HCT116 (cell line): ENCODE measurements at regions not wholly inside any gene's neighbourhood (a gene's known extent, or its start where the extent isn't known, plus 50 kb on each side); places are given as distances from the start of the nearest gene placed in this dataset.

ENCODE experiments used
- ATAC-seq: fragments of 200-7000 bp; cut with Tn5 transposase; 2 replicates; pipeline ENCODE4 v1.9.1; 2020; ENCODE audit warnings: mild to moderate bottlenecking, moderate library complexity
- BruUV-seq: library from RNA; stranded (reverse); fragments of 400-500 nt; replicated peaks from 2 replicates; lab custom pipeline; 2021; lab: Mats Ljungman, UMichigan
- CTCF ChIA-PET: fragments of 300-600 bp; sonication (Branson Sonifier 250); formaldehyde crosslinking; loops from one replicate; lab custom pipeline; 2021; ENCODE audit warnings: antibody characterized with exemption; lab: Charles Lee
- POLR2A ChIA-PET: fragments of 300-600, 350-600 bp; sonication (Branson Sonifier 250); formaldehyde crosslinking; loops from one replicate; lab custom pipeline; 2021; ENCODE audit warnings: antibody characterized with exemption; lab: Charles Lee
- RAD21 ChIA-PET, 2 experiments: fragments of 300-600 bp; sonication (Branson Sonifier 250); formaldehyde crosslinking; loops; one replicate each; lab custom pipeline; 2023; ENCODE audit warnings: low total read pairs in 2 of 2; ENCODE audit not compliant: uncharacterized antibody in 2 of 2, unreplicated experiment in 2 of 2, low non-redundant PET in 1 of 2; lab: Charles Lee
- DNase-seq: peaks from one replicate; pipeline ENCODE4 v3.0.0-alpha.2; 2010; ENCODE audit warnings: low read depth, low spot score
- H2AFZ ChIP-seq: fragments of 200-600 bp; shearing (Covaris generic), sonication (generic); 2 replicates; pipeline ENCODE4 v1.6.1; 2017; ENCODE audit warnings: low read depth, mixed run types, mixed read lengths, antibody characterized with exemption, low read length; ENCODE audit not compliant: poor library complexity, severe bottlenecking
- H3K27ac ChIP-seq: 2 replicates; pipeline ENCODE4 v1.5.1; 2012; ENCODE audit warnings: low read depth, low read length
- H3K27me3 ChIP-seq: fragments of 200-600 bp; sonication (generic); 2 replicates; pipeline ENCODE4 v1.6.1; 2016; ENCODE audit warnings: mixed run types, low read length, mixed read lengths; ENCODE audit not compliant: insufficient read depth
- H3K36me3 ChIP-seq, 2 experiments: fragments of 200-500 bp in 1 of 2; fragments of 200-600 bp in 1 of 2; sonication (Bioruptor generic) in 1 of 2; sonication (generic) in 1 of 2; 2 replicates each; pipeline versions ENCODE4 v1.5.1 to v1.6.1; 2014 to 2016; ENCODE audit warnings: low read length in 2 of 2, inconsistent platforms in 1 of 2, mixed read lengths in 1 of 2, mixed run types in 1 of 2; ENCODE audit not compliant: insufficient read depth in 2 of 2, control insufficient read depth in 1 of 2
- H3K4me1 ChIP-seq, 2 experiments: fragments of 200-600 bp in 1 of 2; sonication (generic) in 1 of 2; 2 replicates each; pipeline versions ENCODE4 v1.5.1 to v1.6.1; 2012 to 2017; ENCODE audit warnings: low read length in 2 of 2, inconsistent platforms in 1 of 2, mild to moderate bottlenecking in 1 of 2, mixed read lengths in 1 of 2, mixed run types in 1 of 2, moderate library complexity in 1 of 2; ENCODE audit not compliant: insufficient read depth in 2 of 2, control insufficient read depth in 1 of 2
- H3K4me2 ChIP-seq: fragments of 200-600 bp; sonication (generic); 2 replicates; pipeline ENCODE4 v1.6.1; 2017; ENCODE audit warnings: mixed run types, low read length, mixed read lengths
- H3K4me3 ChIP-seq, 2 experiments: fragments of 200-600 bp in 1 of 2; sonication (generic) in 1 of 2; replicated peaks in 1 of 2; 2 replicates each; pipeline ENCODE4 v1.5.1; 2011 to 2016; ENCODE audit warnings: low read length in 2 of 2, control low read depth in 1 of 2, low read depth in 1 of 2, mild to moderate bottlenecking in 1 of 2, mixed read lengths in 1 of 2, mixed run types in 1 of 2
- H3K79me2 ChIP-seq: fragments of 200-600 bp; sonication (generic); 2 replicates; pipeline ENCODE4 v1.6.1; 2017; ENCODE audit warnings: mild to moderate bottlenecking, mixed run types, low read length, moderate library complexity, mixed read lengths; ENCODE audit not compliant: insufficient read depth
- H3K9ac ChIP-seq: fragments of 200-600 bp; sonication (generic); 2 replicates; pipeline ENCODE4 v1.6.1; 2016; ENCODE audit warnings: low read length, mixed read lengths
- H3K9me2 ChIP-seq: fragments of 200-600 bp; sonication (generic), shearing (Covaris generic); 2 replicates; pipeline ENCODE4 v1.6.1; 2017; ENCODE audit warnings: mixed run types, mild to moderate bottlenecking, moderate library complexity; ENCODE audit not compliant: insufficient read depth
- H3K9me3 ChIP-seq, 2 experiments: fragments of 200-500 bp in 1 of 2; fragments of 200-600 bp in 1 of 2; sonication (Bioruptor generic) in 1 of 2; sonication (generic) in 1 of 2; 2 replicates each; pipeline ENCODE4 v1.6.1; 2014 to 2017; ENCODE audit warnings: low read length in 2 of 2, mixed read lengths in 2 of 2, inconsistent platforms in 1 of 2, low read depth in 1 of 2, mild to moderate bottlenecking in 1 of 2, mixed run types in 1 of 2, moderate library complexity in 1 of 2; ENCODE audit not compliant: control insufficient read depth in 1 of 2, insufficient read depth in 1 of 2
- H4K20me1 ChIP-seq: fragments of 200-600 bp; sonication (generic), shearing (Covaris generic); 2 replicates; pipeline ENCODE4 v1.6.1; 2017; ENCODE audit warnings: mixed run types, mild to moderate bottlenecking, moderate library complexity; ENCODE audit not compliant: insufficient read depth
- CEBPB ChIP-seq: IDR thresholded peaks from 2 replicates; pipeline ENCODE4 v1.6.1; 2012; ENCODE audit warnings: low read depth
- EGR1 ChIP-seq: IDR thresholded peaks from 2 replicates; pipeline ENCODE4 v1.6.1; 2012; ENCODE audit warnings: low read depth
- ELF1 ChIP-seq: IDR thresholded peaks from 2 replicates; pipeline ENCODE4 v1.6.1; 2012; ENCODE audit warnings: low read depth, borderline replicate concordance
- FOSL1 ChIP-seq: IDR thresholded peaks from 2 replicates; pipeline ENCODE4 v1.6.1; 2012; ENCODE audit warnings: low read depth
- JUND ChIP-seq: IDR thresholded peaks from 2 replicates; pipeline ENCODE4 v1.6.1; 2012
- SIN3A ChIP-seq: IDR thresholded peaks from 2 replicates; pipeline ENCODE4 v1.6.1; 2012; ENCODE audit warnings: low read depth
- TCF7L2 ChIP-seq: IDR thresholded peaks from 2 replicates; pipeline ENCODE4 v1.7.0; 2011; ENCODE audit warnings: borderline replicate concordance, inconsistent platforms; ENCODE audit not compliant: insufficient read depth, insufficient read length; ENCODE audit errors: extremely low read depth
- YY1 ChIP-seq: IDR thresholded peaks from 2 replicates; pipeline ENCODE4 v1.6.1; 2011; ENCODE audit warnings: low read length, low read depth, moderate library complexity, mild to moderate bottlenecking; ENCODE audit not compliant: insufficient replicate concordance; ENCODE audit errors: extremely low read depth
- ZFX ChIP-seq: fragments of 450-650 bp; IDR thresholded peaks from 2 replicates; pipeline ENCODE4 v1.6.1; 2017
- intact Hi-C: fragments of 100-400 bp; cut with micrococcal nuclease; formaldehyde crosslinking; loops from 2 replicates; pipeline ENCODE4 v1.10.0; 2022
- TF ChIP-seq, protein P1 (sequence below): IDR thresholded peaks from 2 replicates; pipeline ENCODE4 v1.6.1; 2012; ENCODE audit warnings: low read depth
- TF ChIP-seq, protein P2 (sequence below): IDR thresholded peaks from 2 replicates; pipeline ENCODE4 v1.6.1; 2012
- TF ChIP-seq, protein P3 (sequence below): IDR thresholded peaks from 2 replicates; pipeline ENCODE4 v1.6.1; 2012
- TF ChIP-seq, protein P4 (sequence below): IDR thresholded peaks from 2 replicates; pipeline ENCODE4 v1.6.1; 2011; ENCODE audit warnings: mild to moderate bottlenecking, low read length, moderate library complexity; ENCODE audit not compliant: insufficient replicate concordance; ENCODE audit errors: extremely low read depth

DNA sequence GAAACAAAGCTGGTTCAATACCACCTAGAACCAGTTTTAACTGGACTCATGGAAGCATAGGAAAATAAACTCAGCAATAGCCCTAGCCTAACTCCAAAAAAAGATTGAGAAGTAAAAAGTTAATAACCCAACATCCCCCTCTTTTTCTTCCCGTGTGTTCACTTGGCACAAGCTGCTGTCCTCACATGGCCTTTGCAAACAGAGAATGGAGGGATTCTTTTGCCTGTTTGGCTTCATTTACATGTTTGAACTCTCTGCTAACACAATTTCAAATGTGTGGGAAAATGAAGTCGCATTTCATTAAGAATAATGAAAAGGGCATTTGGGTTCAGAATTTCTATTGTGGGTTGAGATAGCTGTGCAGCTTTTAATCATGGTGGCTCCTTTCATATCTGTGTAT lies 589.2 kb upstream of the LRRTM1 start:
- H3K9me3 ChIP-seq: no peaks in the 10 kb centered on the region; a peak in 1 of 4 replicates
- RAD21 ChIA-PET: no interaction called here
- H3K79me2 ChIP-seq: no peaks in the 10 kb centered on the region
- no peaks in the 10 kb centered on the region for H3K4me1 ChIP-seq
- TF ChIP-seq, protein P1, sequence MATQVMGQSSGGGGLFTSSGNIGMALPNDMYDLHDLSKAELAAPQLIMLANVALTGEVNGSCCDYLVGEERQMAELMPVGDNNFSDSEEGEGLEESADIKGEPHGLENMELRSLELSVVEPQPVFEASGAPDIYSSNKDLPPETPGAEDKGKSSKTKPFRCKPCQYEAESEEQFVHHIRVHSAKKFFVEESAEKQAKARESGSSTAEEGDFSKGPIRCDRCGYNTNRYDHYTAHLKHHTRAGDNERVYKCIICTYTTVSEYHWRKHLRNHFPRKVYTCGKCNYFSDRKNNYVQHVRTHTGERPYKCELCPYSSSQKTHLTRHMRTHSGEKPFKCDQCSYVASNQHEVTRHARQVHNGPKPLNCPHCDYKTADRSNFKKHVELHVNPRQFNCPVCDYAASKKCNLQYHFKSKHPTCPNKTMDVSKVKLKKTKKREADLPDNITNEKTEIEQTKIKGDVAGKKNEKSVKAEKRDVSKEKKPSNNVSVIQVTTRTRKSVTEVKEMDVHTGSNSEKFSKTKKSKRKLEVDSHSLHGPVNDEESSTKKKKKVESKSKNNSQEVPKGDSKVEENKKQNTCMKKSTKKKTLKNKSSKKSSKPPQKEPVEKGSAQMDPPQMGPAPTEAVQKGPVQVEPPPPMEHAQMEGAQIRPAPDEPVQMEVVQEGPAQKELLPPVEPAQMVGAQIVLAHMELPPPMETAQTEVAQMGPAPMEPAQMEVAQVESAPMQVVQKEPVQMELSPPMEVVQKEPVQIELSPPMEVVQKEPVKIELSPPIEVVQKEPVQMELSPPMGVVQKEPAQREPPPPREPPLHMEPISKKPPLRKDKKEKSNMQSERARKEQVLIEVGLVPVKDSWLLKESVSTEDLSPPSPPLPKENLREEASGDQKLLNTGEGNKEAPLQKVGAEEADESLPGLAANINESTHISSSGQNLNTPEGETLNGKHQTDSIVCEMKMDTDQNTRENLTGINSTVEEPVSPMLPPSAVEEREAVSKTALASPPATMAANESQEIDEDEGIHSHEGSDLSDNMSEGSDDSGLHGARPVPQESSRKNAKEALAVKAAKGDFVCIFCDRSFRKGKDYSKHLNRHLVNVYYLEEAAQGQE: no peak
- TF ChIP-seq ZFX: no peak
- no peak for TF ChIP-seq CEBPB
- TF ChIP-seq JUND: no peak
- no peak for TF ChIP-seq TCF7L2
- TF ChIP-seq SIN3A: no peak
- TF ChIP-seq, protein P2, sequence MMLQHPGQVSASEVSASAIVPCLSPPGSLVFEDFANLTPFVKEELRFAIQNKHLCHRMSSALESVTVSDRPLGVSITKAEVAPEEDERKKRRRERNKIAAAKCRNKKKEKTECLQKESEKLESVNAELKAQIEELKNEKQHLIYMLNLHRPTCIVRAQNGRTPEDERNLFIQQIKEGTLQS: no peak
- no peak for TF ChIP-seq FOSL1
- TF ChIP-seq, protein P3, sequence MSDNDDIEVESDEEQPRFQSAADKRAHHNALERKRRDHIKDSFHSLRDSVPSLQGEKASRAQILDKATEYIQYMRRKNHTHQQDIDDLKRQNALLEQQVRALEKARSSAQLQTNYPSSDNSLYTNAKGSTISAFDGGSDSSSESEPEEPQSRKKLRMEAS: no peak
- TF ChIP-seq, protein P4, sequence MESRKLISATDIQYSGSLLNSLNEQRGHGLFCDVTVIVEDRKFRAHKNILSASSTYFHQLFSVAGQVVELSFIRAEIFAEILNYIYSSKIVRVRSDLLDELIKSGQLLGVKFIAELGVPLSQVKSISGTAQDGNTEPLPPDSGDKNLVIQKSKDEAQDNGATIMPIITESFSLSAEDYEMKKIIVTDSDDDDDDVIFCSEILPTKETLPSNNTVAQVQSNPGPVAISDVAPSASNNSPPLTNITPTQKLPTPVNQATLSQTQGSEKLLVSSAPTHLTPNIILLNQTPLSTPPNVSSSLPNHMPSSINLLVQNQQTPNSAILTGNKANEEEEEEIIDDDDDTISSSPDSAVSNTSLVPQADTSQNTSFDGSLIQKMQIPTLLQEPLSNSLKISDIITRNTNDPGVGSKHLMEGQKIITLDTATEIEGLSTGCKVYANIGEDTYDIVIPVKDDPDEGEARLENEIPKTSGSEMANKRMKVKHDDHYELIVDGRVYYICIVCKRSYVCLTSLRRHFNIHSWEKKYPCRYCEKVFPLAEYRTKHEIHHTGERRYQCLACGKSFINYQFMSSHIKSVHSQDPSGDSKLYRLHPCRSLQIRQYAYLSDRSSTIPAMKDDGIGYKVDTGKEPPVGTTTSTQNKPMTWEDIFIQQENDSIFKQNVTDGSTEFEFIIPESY: no peak
- no peak for TF ChIP-seq ELF1
- TF ChIP-seq EGR1: no peak
- no peak for TF ChIP-seq YY1
- no peaks in the 10 kb centered on the region for H3K36me3 ChIP-seq
- H2AFZ ChIP-seq: no peak overlapping the region
- no peaks in the 10 kb centered on the region for H3K9me2 ChIP-seq
- H3K27ac ChIP-seq: no peak overlapping the region
- H3K4me3 ChIP-seq: no peak overlapping the region
- intact Hi-C loops: no loop called here
- no peak overlapping the region for H3K9ac ChIP-seq
- POLR2A ChIA-PET: no interaction called here
- no TSS peak for BruUV-seq
- ATAC-seq: no peak
- CTCF ChIA-PET: no interaction called here
- no peaks in the 10 kb centered on the region for H3K27me3 ChIP-seq
- H4K20me1 ChIP-seq: no peaks in the 10 kb centered on the region
- no peak for DNase-seq
- H3K4me2 ChIP-seq: no peak overlapping the region
